AG09309 (cell line): ENCODE measurements at regions not wholly inside any gene's neighbourhood (a gene's known extent, or its start where the extent isn't known, plus 50 kb on each side); places are given as distances from the start of the nearest gene placed in this dataset.

Experiments used
- DNase-seq: peaks from one replicate; pipeline ENCODE4 v3.0.0-alpha.2; 2010; ENCODE audit warnings: low read depth
- H3K4me3 ChIP-seq: 2 replicates; pipeline ENCODE4 v1.5.1; 2011; ENCODE audit warnings: mild to moderate bottlenecking, low read depth, low read length, moderate library complexity; ENCODE audit not compliant: control insufficient read depth
- TF ChIP-seq, protein P1 (sequence below): IDR thresholded peaks from 2 replicates; pipeline ENCODE4 v1.5.1; 2011; ENCODE audit warnings: mild to moderate bottlenecking, low read depth, low read length, inconsistent platforms; ENCODE audit not compliant: insufficient read depth, control insufficient read depth; ENCODE audit errors: missing control alignments

DNA sequence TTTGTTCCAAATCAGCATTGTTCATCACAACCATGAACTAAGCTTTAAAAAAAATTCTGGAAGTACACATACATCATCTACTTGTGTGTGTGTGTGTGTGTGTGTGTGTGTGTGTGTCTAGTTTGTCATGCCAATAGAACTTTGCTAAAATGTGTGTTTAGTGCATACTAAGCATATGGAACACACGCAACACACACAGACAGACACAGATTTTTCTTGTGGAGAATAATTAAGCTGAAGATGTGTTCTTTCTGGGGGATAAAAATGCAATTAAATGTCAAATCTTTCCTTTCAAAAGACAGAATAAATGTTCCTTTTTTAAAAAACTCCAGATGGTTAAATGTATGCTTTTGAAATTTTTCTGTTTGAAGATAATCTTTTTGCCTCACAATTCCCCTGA is 530.4 kb upstream of the INTU start:
- TF ChIP-seq, protein P1, sequence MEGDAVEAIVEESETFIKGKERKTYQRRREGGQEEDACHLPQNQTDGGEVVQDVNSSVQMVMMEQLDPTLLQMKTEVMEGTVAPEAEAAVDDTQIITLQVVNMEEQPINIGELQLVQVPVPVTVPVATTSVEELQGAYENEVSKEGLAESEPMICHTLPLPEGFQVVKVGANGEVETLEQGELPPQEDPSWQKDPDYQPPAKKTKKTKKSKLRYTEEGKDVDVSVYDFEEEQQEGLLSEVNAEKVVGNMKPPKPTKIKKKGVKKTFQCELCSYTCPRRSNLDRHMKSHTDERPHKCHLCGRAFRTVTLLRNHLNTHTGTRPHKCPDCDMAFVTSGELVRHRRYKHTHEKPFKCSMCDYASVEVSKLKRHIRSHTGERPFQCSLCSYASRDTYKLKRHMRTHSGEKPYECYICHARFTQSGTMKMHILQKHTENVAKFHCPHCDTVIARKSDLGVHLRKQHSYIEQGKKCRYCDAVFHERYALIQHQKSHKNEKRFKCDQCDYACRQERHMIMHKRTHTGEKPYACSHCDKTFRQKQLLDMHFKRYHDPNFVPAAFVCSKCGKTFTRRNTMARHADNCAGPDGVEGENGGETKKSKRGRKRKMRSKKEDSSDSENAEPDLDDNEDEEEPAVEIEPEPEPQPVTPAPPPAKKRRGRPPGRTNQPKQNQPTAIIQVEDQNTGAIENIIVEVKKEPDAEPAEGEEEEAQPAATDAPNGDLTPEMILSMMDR: no peak
- H3K4me3 ChIP-seq: no peak overlapping the region
- no peak for DNase-seq

DNA sequence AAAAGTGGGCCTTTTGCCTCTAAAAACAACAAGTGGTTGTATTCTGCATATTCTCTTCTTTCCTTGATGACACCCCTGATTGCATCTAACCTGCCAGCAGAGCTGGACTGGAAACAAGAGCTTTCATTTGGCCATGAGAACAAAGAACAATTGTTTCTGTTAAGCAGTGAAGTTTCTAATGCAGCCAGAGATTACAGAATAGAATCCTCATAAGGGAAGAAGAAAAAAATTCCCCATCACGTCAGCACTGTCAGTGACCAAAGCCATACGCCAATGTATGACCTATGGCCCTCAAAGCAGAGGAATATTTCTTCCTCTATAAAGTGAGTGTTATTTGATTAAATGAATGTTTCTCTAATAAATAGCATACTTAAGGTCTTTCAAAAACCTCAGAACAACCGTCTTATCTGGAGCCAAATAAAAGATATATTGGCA is 529.1 kb upstream of the INTU start:
- H3K4me3 ChIP-seq: no peak overlapping the region
- TF ChIP-seq, protein P1: no peak
- DNase-seq: no peak

DNA sequence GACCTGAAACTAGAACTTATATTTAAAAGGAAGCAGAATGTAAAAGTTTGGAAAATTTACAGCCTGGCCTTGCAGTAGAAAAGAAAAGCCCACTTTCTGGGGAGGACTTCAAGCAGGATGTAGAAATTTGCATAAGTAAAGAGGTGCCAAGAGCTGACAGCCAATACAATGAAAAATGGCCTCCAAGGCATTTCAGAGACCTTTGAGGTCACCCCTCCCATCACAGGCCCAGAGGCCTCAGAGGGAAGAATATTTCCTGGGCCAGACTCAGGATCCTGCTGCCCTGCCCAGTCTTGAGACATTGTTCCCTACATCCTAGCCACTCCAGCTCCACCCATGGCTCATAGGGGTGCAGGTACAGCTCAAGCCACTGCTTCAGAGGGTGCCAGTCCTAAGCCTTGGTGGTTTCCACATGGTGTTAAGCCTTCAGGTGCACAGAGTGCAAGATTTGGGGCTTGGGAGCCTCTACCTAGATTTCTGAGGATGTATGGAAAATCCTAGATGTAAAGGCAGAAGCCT is 518.9 kb upstream of the INTU start:
- no peak overlapping the region for H3K4me3 ChIP-seq
- TF ChIP-seq, protein P1: no peak
- DNase-seq: no peak

DNA sequence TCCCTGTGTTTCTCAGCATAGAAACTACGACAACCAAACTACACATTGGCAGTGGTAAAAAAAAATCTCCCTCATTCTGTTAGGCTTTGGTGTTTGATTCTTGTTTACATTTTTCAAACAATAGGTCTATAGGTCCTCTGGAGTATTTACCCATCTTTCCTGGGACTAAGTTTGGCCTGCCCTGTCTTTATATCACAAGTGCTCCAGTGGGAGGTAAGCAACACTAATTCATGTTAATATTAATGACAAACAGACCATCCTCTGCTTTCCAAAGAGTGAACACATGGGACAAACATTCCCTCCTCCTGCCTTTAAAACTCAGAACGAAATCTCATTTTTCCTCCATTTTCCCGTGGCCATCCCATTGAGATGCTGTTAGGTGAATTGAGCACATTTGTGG is 514.1 kb upstream of the INTU start:
- no peak overlapping the region for H3K4me3 ChIP-seq
- DNase-seq: no peak
- TF ChIP-seq, protein P1: no peak

DNA sequence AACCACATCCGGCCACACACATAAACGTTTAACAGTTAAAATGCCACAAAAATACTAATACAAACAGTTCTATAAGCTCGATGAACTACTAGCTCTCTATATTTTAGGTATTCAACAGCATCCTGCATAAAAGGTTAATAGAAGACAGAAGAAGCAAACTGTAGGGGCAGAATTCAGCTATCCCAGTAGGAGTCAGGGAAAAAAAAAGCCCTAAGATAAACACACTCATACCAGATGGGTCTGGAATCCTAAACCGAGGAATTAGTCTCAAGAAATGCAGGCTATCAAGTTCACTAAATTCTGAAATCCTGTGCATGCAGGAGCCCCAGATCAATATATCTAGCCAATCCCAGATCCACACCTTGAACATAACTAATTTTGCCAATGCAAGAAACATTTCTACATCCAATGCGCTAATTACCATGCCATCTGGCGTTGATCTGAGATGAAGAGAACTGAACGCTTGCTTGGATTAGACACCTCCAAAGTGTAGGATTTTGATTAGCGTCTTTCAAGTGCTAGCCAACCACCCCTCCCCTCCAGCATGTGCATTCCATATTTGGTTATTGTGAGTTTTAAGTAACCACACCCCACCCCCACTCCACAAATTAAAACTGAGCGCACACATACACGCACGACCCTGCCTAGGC is 512.2 kb upstream of the INTU start:
- DNase-seq: no peak
- TF ChIP-seq, protein P1: no peak
- no peak overlapping the region for H3K4me3 ChIP-seq

DNA sequence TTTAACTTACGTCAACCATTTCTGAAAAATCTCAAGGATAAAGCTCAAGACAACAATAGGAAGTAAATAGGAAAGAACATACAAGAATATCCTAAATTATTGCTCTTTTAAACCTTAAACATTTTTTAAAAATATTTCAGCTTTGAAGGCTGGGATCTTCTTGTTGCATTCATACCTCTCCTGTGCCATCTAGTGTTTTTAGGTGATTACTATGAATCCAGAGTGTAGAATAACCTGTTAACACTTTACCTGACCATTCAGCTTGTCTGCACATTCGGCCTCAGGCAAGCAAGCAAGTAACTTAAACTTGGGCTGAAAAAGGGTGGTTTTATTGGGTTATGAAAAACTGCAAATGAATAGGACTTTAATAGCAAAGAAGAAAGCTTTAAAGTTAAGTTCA is 507.8 kb upstream of the INTU start:
- no peak for DNase-seq
- TF ChIP-seq, protein P1: peak; percentile 35
- no peak overlapping the region for H3K4me3 ChIP-seq

DNA sequence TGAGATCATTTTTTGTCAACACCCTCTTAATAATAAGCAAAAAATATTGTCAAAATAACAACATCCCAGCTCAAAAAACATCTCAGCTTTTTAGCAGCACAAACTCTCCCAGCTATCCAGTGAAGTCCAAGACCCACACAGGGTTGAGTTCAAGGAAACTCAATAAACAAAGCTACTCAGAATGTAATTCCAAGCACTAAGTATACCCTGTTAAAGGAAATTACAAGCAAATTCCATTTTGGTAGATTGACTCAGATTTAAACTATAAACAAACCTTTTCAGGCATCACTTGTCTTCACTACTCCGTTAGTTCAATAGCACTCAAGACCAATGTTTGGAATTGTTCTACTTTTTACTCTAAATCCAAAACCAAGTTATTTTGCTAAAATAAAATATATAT is 506.0 kb upstream of the INTU start:
- DNase-seq: no peak
- H3K4me3 ChIP-seq: no peak overlapping the region
- TF ChIP-seq, protein P1: no peak
